Activated CD8-positive, alpha-beta memory T cell treated with anti-CD3 and anti-CD28 coated beads for 48 hours (primary cell): ENCODE measurements at regions not wholly inside any gene's neighbourhood (a gene's known extent, or its start where the extent isn't known, plus 50 kb on each side); places are given as distances from the start of the nearest gene placed in this dataset.

Experiments
- DNase-seq, 3 experiments: peaks; one replicate each; pipeline ENCODE4 v3.0.0-alpha.2; 2020; ENCODE audit warnings: low read depth in 2 of 3, low spot score in 2 of 3

- no peak for DNase-seq
These were observed 449.9 kb upstream of the NR2F2 start for GRCh38 chr15:95880630-95881029.

GRCh38 chr15:95883064-95883463 lies 447.4 kb upstream of the NR2F2 start:
- no peak for DNase-seq

GRCh38 chr15:95884276-95884675 lies 446.2 kb upstream of the NR2F2 start:
- DNase-seq, result no peak

GRCh38 chr15:95887666-95888390 lies 442.7 kb upstream of the NR2F2 start:
- DNase-seq, result no peak

GRCh38 chr15:95888762-95889161 lies 441.7 kb upstream of the NR2F2 start:
- DNase-seq, result no peak

- DNase-seq, result no peak
These were observed 436.0 kb upstream of the NR2F2 start for GRCh38 chr15:95894407-95894956.

GRCh38 chr15:95895508-95895907 lies 435.0 kb upstream of the NR2F2 start:
- no peak for DNase-seq

- no peak for DNase-seq
These were observed 432.8 kb upstream of the NR2F2 start for GRCh38 chr15:95897651-95898050.

GRCh38 chr15:95898761-95899160 lies 431.7 kb upstream of the NR2F2 start:
- no peak for DNase-seq

GRCh38 chr15:95901271-95901670 lies 429.2 kb upstream of the NR2F2 start:
- DNase-seq, result no peak

GRCh38 chr15:95902606-95903005 lies 427.9 kb upstream of the NR2F2 start:
- DNase-seq, result no peak

- no peak for DNase-seq
These were observed 427.1 kb upstream of the NR2F2 start for GRCh38 chr15:95903352-95903751.

- DNase-seq, result no peak
These were observed 419.8 kb upstream of the NR2F2 start for GRCh38 chr15:95910643-95911212.

- no peak for DNase-seq
These were observed 418.8 kb upstream of the NR2F2 start for GRCh38 chr15:95911570-95912279.

GRCh38 chr15:95912280-95912625 lies 418.2 kb upstream of the NR2F2 start:
- no peak for DNase-seq

GRCh38 chr15:95912728-95913127 lies 417.8 kb upstream of the NR2F2 start:
- DNase-seq, result no peak

- DNase-seq, result no peak
These were observed 413.9 kb upstream of the NR2F2 start for GRCh38 chr15:95916568-95916967.

- no peak for DNase-seq
These were observed 412.0 kb upstream of the NR2F2 start for GRCh38 chr15:95918525-95918924.

- no peak for DNase-seq
These were observed 411.0 kb upstream of the NR2F2 start for GRCh38 chr15:95919460-95919859.

- no peak for DNase-seq
These were observed 409.1 kb upstream of the NR2F2 start for GRCh38 chr15:95921404-95921803.

- DNase-seq, result no peak
These were observed 408.1 kb upstream of the NR2F2 start for GRCh38 chr15:95922431-95922830.

- DNase-seq, result no peak
These were observed 406.7 kb upstream of the NR2F2 start for GRCh38 chr15:95923792-95924191.
